CD4-positive, alpha-beta memory T cell (primary cell): ENCODE measurements at regions not wholly inside any gene's neighbourhood (a gene's known extent, or its start where the extent isn't known, plus 50 kb on each side); places are given as distances from the start of the nearest gene placed in this dataset.

Experiments
- CTCF ChIA-PET: fragments of 350-600 bp; sonication (Branson Sonifier 250); formaldehyde crosslinking; loops from one replicate; lab custom pipeline; 2021; ENCODE audit warnings: inconsistent platforms; ENCODE audit not compliant: partially characterized antibody; lab: Charles Lee
- POLR2A ChIA-PET: fragments of 350-600 bp; sonication (Branson Sonifier 250); formaldehyde crosslinking; loops from one replicate; lab custom pipeline; 2021; ENCODE audit not compliant: partially characterized antibody; lab: Charles Lee
- DNase-seq, 5 donors: peaks; one replicate each; pipeline versions ENCODE4 v3.0.0 to v3.0.0-alpha.2; 2020 to 2022; ENCODE audit warnings: mixed read lengths in 1 of 5
- H3K27ac ChIP-seq: one replicate; pipeline ENCODE4 v1.7.0; 2013; ENCODE audit warnings: low read depth, low read length
- H3K27me3 ChIP-seq: 2 replicates; pipeline ENCODE4 v1.7.0; 2013; ENCODE audit warnings: mild to moderate bottlenecking, low read length, moderate library complexity; ENCODE audit not compliant: insufficient read depth
- H3K36me3 ChIP-seq: 2 replicates; pipeline ENCODE4 v1.7.0; 2013; ENCODE audit warnings: mild to moderate bottlenecking, low read length, moderate library complexity; ENCODE audit not compliant: insufficient read depth
- H3K4me1 ChIP-seq: 2 replicates; pipeline ENCODE4 v1.7.0; 2013; ENCODE audit warnings: mild to moderate bottlenecking, low read length, moderate library complexity; ENCODE audit not compliant: insufficient read depth
- H3K4me3 ChIP-seq, 2 donors: one replicate each; pipeline ENCODE4 v1.7.0; 2013; ENCODE audit warnings: low read length in 2 of 2, mild to moderate bottlenecking in 1 of 2
- H3K9me3 ChIP-seq, 2 donors: one replicate each; pipeline ENCODE4 v1.7.0; 2013; ENCODE audit warnings: low read length in 2 of 2, control low read depth in 1 of 2; ENCODE audit not compliant: control insufficient read depth in 1 of 2
- H3K27ac Mint-ChIP-seq, 7 donors: one replicate each; pipeline ENCODE4 v1.8.0; 2020 to 2021; ENCODE audit warnings: mixed read lengths in 7 of 7, mild to moderate bottlenecking in 6 of 7, inconsistent platforms in 3 of 7, moderate library complexity in 3 of 7
- H3K27me3 Mint-ChIP-seq, 2 donors: one replicate each; pipeline ENCODE4 v1.8.0; 2020 to 2021; ENCODE audit warnings: mixed read lengths in 2 of 2
- H3K36me3 Mint-ChIP-seq, 2 donors: one replicate each; pipeline ENCODE4 v1.8.0; 2020 to 2021; ENCODE audit warnings: mixed read lengths in 2 of 2, inconsistent platforms in 1 of 2, mild to moderate bottlenecking in 1 of 2
- H3K4me1 Mint-ChIP-seq, 4 donors: one replicate each; pipeline ENCODE4 v1.8.0; 2020 to 2021; ENCODE audit warnings: mixed read lengths in 4 of 4, mild to moderate bottlenecking in 1 of 4
- H3K4me3 Mint-ChIP-seq, 8 donors: one replicate each; pipeline ENCODE4 v1.8.0; 2020 to 2021; ENCODE audit warnings: mixed read lengths in 8 of 8, mild to moderate bottlenecking in 7 of 8, moderate library complexity in 6 of 8, inconsistent platforms in 3 of 8
- H3K9me3 Mint-ChIP-seq, 8 donors: one replicate each; pipeline ENCODE4 v1.8.0; 2020 to 2021; ENCODE audit warnings: mixed read lengths in 8 of 8, mild to moderate bottlenecking in 5 of 8, inconsistent platforms in 3 of 8, moderate library complexity in 1 of 8
- intact Hi-C: fragments of 100-400 bp; cut with micrococcal nuclease; formaldehyde crosslinking; loops from one replicate; pipeline ENCODE4 v1.15.1; 2023

DNA sequence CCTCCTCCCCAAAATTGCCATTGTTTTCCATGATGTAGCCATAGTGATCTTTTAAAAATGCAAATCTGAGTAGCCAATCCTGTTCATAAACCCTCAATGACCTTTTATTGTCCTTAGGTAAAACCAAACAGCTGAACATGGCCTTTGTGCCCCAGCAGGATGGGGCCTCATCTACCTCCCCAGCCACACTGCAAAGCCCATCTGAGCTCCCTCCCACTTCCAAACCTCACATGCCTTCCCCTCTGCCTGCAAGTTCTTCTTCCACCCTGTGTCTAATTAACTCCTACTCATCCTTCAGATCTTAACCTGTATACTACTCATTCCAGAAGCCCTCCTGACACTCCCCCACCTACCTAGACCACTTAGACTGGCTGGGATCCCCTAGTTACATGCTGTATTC is 178.8 kb upstream of the NPVF start:
- Histone ChIP-seq H3K9me3 (no peaks in the 10 kb centered on the region), H3K4me3 (no peak overlapping the region), H3K27me3 (no peaks in the 10 kb centered on the region), H3K36me3 (no peaks in the 10 kb centered on the region), H3K27ac (no peak overlapping the region), H3K4me1 (no peaks in the 10 kb centered on the region)
- CTCF ChIA-PET: no interaction called here
- Mint-ChIP-seq H3K4me3 (no peak overlapping the region), H3K36me3 (no peaks in the 10 kb centered on the region), H3K9me3 (no peaks in the 10 kb centered on the region), H3K27ac (no peak overlapping the region), H3K27me3 (peaks cover 10 to 11% of the 10 kb centered on the region in 2 donors), H3K4me1 (no peaks in the 10 kb centered on the region)
- intact Hi-C loops: no loop called here
- POLR2A ChIA-PET: no interaction called here
- no peak for DNase-seq

GRCh38 chr7:25408012-25408687 is 179.9 kb upstream of the NPVF start:
- no peak overlapping the region for H3K27ac Mint-ChIP-seq
- intact Hi-C loops: no loop called here
- no peaks in the 10 kb centered on the region for H3K9me3 Mint-ChIP-seq
- no peaks in the 10 kb centered on the region for H3K36me3 Mint-ChIP-seq
- Histone ChIP-seq H3K36me3 (no peaks in the 10 kb centered on the region), H3K27me3 (no peaks in the 10 kb centered on the region), H3K27ac (no peak overlapping the region), H3K4me1 (no peaks in the 10 kb centered on the region), H3K4me3 (no peak overlapping the region), H3K9me3 (no peaks in the 10 kb centered on the region)
- CTCF ChIA-PET: no interaction called here
- no peaks in the 10 kb centered on the region for H3K4me1 Mint-ChIP-seq
- POLR2A ChIA-PET: no interaction called here
- peaks cover 10 to 11% of the 10 kb centered on the region in 2 donors for H3K27me3 Mint-ChIP-seq
- H3K4me3 Mint-ChIP-seq: no peak overlapping the region
- no peak for DNase-seq

DNA sequence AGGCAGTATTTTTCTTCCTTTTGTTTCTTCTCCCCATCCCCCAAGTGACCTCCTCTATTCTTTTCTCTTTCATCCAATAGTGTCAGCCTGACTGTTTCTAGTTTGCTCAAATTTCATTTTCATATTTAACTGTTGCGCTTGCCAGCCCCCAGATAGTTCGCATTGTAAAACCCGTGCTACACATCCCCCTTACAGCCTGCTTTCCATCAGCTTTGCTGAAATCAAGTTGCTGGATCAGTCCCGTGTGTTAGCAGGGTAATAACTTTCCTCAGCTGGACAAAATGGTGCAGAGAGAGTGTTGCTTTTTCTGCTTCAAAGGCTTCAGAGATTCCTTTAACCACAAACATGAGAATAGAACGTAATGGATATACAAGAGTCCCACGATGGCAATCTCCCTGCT is 180.6 kb upstream of the NPVF start:
- DNase-seq: no peak
- peaks cover 10 to 11% of the 10 kb centered on the region in 2 donors for H3K27me3 Mint-ChIP-seq
- Histone ChIP-seq H3K27me3 (no peaks in the 10 kb centered on the region), H3K36me3 (no peaks in the 10 kb centered on the region), H3K4me3 (no peak overlapping the region), H3K4me1 (no peaks in the 10 kb centered on the region), H3K9me3 (no peaks in the 10 kb centered on the region), H3K27ac (no peak overlapping the region)
- no peaks in the 10 kb centered on the region for H3K4me1 Mint-ChIP-seq
- CTCF ChIA-PET: no interaction called here
- POLR2A ChIA-PET: no interaction called here
- no peaks in the 10 kb centered on the region for H3K36me3 Mint-ChIP-seq
- H3K4me3 Mint-ChIP-seq: no peak overlapping the region
- intact Hi-C loops: no loop called here
- H3K9me3 Mint-ChIP-seq: no peaks in the 10 kb centered on the region
- H3K27ac Mint-ChIP-seq: no peak overlapping the region

GRCh38 chr7:25409897-25410636 is 181.8 kb upstream of the NPVF start:
- Histone ChIP-seq H3K9me3 (no peaks in the 10 kb centered on the region), H3K27me3 (no peaks in the 10 kb centered on the region), H3K4me3 (no peak overlapping the region), H3K4me1 (no peaks in the 10 kb centered on the region), H3K36me3 (no peaks in the 10 kb centered on the region), H3K27ac (no peak overlapping the region)
- Mint-ChIP-seq H3K27me3 (peaks cover 9 to 10% of the 10 kb centered on the region in 2 donors), H3K4me1 (no peaks in the 10 kb centered on the region), H3K4me3 (no peak overlapping the region), H3K36me3 (no peaks in the 10 kb centered on the region), H3K9me3 (no peaks in the 10 kb centered on the region), H3K27ac (no peak overlapping the region)
- intact Hi-C loops: no loop called here
- POLR2A ChIA-PET: no interaction called here
- CTCF ChIA-PET: no interaction called here
- no peak for DNase-seq

- H3K4me1 ChIP-seq: no peaks in the 10 kb centered on the region
- no peak for DNase-seq
- Mint-ChIP-seq H3K9me3 (no peaks in the 10 kb centered on the region), H3K27ac (no peak overlapping the region), H3K36me3 (no peaks in the 10 kb centered on the region), H3K4me3 (no peak overlapping the region), H3K27me3 (peaks cover 8 to 20% of the 10 kb centered on the region in 2 donors), H3K4me1 (no peaks in the 10 kb centered on the region)
- H3K36me3 ChIP-seq: no peaks in the 10 kb centered on the region
- H3K27ac ChIP-seq: no peak overlapping the region
- H3K9me3 ChIP-seq: no peaks in the 10 kb centered on the region
- ChIA-PET CTCF (no interaction called here), POLR2A (no interaction called here)
- intact Hi-C loops: no loop called here
- no peak overlapping the region for H3K4me3 ChIP-seq
- no peaks in the 10 kb centered on the region for H3K27me3 ChIP-seq
These were observed 192.5 kb upstream of the NPVF start for GRCh38 chr7:25420771-25421170.

DNA sequence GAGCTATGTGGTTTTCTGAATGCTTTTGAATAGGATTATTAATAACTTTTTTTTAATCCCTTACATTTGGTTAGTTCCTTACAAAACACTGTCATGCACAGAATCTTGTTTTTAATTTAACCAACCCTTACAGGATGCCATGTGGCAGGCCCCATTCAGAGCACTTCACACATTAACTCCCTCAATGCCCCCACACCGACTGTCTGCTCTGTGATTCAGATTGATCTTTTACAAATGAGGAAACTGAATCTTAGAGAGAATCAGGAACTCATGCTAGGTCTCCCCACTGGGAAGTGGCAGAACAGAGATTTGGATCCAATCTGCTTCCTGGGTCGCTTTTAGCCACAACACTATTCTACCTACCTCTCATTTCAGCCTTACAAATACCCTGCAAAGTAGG is 195.8 kb upstream of the NPVF start:
- intact Hi-C loops: no loop called here
- DNase-seq: no peak
- H3K27ac Mint-ChIP-seq: no peak overlapping the region
- H3K36me3 Mint-ChIP-seq: no peaks in the 10 kb centered on the region
- H3K4me1 Mint-ChIP-seq: no peaks in the 10 kb centered on the region
- ChIA-PET POLR2A (no interaction called here), CTCF (no interaction called here)
- no peaks in the 10 kb centered on the region for H3K27me3 ChIP-seq
- no peaks in the 10 kb centered on the region for H3K9me3 ChIP-seq
- H3K27me3 Mint-ChIP-seq: peaks cover 11 to 15% of the 10 kb centered on the region in 2 donors
- no peak overlapping the region for H3K4me3 ChIP-seq
- H3K36me3 ChIP-seq: no peaks in the 10 kb centered on the region
- H3K27ac ChIP-seq: no peak overlapping the region
- no peaks in the 10 kb centered on the region for H3K4me1 ChIP-seq
- no peak overlapping the region for H3K4me3 Mint-ChIP-seq
- H3K9me3 Mint-ChIP-seq: no peaks in the 10 kb centered on the region

DNA sequence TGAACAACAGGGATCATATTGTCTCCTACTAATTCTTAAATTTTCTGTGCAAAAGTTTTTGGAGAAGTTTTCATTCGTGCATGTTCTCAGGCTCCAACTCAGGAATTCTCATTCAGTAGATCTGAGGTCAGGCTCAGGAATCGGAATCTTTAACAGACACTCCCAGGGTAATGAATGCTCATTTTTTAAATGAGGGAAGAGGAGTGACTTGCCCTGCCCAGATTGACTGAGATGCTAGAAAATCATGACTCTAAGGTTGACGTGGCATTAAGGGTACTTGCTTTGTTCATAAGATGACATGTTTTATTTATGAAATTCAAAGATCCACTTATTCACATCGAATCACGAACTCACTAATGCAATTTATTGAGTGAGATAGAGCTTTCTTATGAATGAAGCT is 196.6 kb upstream of the NPVF start:
- H3K27ac Mint-ChIP-seq: no peak overlapping the region
- POLR2A ChIA-PET: no interaction called here
- intact Hi-C loops: no loop called here
- H3K4me3 ChIP-seq: no peak overlapping the region
- no peak overlapping the region for H3K4me3 Mint-ChIP-seq
- H3K9me3 ChIP-seq: no peaks in the 10 kb centered on the region
- CTCF ChIA-PET: no interaction called here
- H3K27ac ChIP-seq: no peak overlapping the region
- H3K36me3 Mint-ChIP-seq: no peaks in the 10 kb centered on the region
- no peak for DNase-seq
- no peaks in the 10 kb centered on the region for H3K4me1 ChIP-seq
- no peaks in the 10 kb centered on the region for H3K9me3 Mint-ChIP-seq
- peaks cover 7 to 11% of the 10 kb centered on the region in 2 donors for H3K27me3 Mint-ChIP-seq
- H3K4me1 Mint-ChIP-seq: no peaks in the 10 kb centered on the region
- H3K27me3 ChIP-seq: no peaks in the 10 kb centered on the region
- H3K36me3 ChIP-seq: no peaks in the 10 kb centered on the region
